Endodermal cell (in vitro differentiated cells): ENCODE measurements at regions not wholly inside any gene's neighbourhood (a gene's known extent, or its start where the extent isn't known, plus 50 kb on each side); places are given as distances from the start of the nearest gene placed in this dataset.

Experiments
- DNase-seq: peaks from one replicate; pipeline ENCODE4 v3.0.0-alpha.2; 2017
- H3K27ac ChIP-seq: 2 replicates; pipeline ENCODE4 v1.5.1; 2013; ENCODE audit warnings: mild to moderate bottlenecking, low read depth, low read length, moderate library complexity
- H3K27me3 ChIP-seq: 2 replicates; pipeline ENCODE4 v1.6.1; 2013; ENCODE audit warnings: mild to moderate bottlenecking, low read length, moderate library complexity; ENCODE audit not compliant: insufficient read depth, control insufficient read depth, poor library complexity, severe bottlenecking
- H3K36me3 ChIP-seq: 2 replicates; pipeline ENCODE4 v1.7.0; 2013; ENCODE audit warnings: mild to moderate bottlenecking, low read length, moderate library complexity; ENCODE audit not compliant: control insufficient read depth, insufficient read depth
- H3K4me1 ChIP-seq: one replicate; pipeline ENCODE4 v1.7.0; 2013; ENCODE audit warnings: low read length; ENCODE audit not compliant: control insufficient read depth, insufficient read depth
- H3K4me3 ChIP-seq: 2 replicates; pipeline ENCODE4 v1.5.1; 2013; ENCODE audit warnings: mild to moderate bottlenecking, low read length, moderate library complexity
- H3K9ac ChIP-seq: 2 replicates; pipeline ENCODE4 v1.6.1; 2013; ENCODE audit warnings: mild to moderate bottlenecking, low read length, moderate library complexity; ENCODE audit not compliant: poor library complexity, severe bottlenecking; ENCODE audit errors: extremely low read depth
- H3K9me3 ChIP-seq: 2 replicates; pipeline ENCODE4 v1.6.1; 2013; ENCODE audit warnings: mild to moderate bottlenecking, low read length, moderate library complexity; ENCODE audit not compliant: control insufficient read depth
- H3K27ac Mint-ChIP-seq: 2 replicates; pipeline ENCODE4 v1.8.0; 2020; ENCODE audit warnings: mixed read lengths
- H3K27me3 Mint-ChIP-seq: 2 replicates; pipeline ENCODE4 v1.8.0; 2021; ENCODE audit warnings: mild to moderate bottlenecking, mixed read lengths; ENCODE audit not compliant: insufficient read depth
- H3K36me3 Mint-ChIP-seq: 2 replicates; pipeline ENCODE4 v1.8.0; 2020; ENCODE audit warnings: low read depth, mixed read lengths
- H3K4me1 Mint-ChIP-seq: 2 replicates; pipeline ENCODE4 v1.8.0; 2020; ENCODE audit warnings: mixed read lengths
- H3K4me3 Mint-ChIP-seq: 2 replicates; pipeline ENCODE4 v1.8.0; 2020; ENCODE audit warnings: mild to moderate bottlenecking, moderate library complexity, mixed read lengths
- H3K9me3 Mint-ChIP-seq: 2 replicates; pipeline ENCODE4 v1.8.0; 2020; ENCODE audit warnings: mild to moderate bottlenecking, mixed read lengths
- WGBS, 2 experiments: methylation state at CpG; one replicate each; pipeline versions ENCODE4 v1.1.5 to v1.1.7; 2013; ENCODE audit warnings: missing lambda C conversion rate in 2 of 2, mixed read lengths in 1 of 2; ENCODE audit not compliant: insufficient coverage in 1 of 2, insufficient read length in 1 of 2; 5-methylcytosine and 5-hydroxymethylcytosine counted together
- TF ChIP-seq, protein P1 (sequence below): fragments of 200-600 bp; sonication (generic); conservative IDR thresholded peaks from 2 replicates; pipeline ENCODE4 v1.5.0; 2021; ENCODE audit warnings: antibody characterized with exemption, mild to moderate bottlenecking

DNA sequence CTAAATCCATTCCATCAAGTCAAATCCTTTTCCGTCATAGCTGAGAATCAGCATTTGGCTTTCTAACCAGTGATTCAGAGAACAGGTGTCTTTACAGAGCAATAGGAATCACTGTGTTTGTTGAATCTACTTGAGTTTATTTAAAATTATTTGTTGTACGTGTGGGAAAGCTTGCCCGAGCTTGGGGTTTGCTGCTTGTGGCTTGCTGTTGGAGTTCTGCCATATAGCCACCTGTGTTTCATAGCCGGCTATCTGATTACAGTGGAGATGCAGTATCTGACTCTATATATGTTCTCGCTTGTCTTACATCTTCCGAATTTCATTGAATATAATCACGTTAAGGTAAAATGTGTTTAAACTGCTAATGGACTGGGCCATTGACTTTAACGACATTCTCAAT, 274.3 kb upstream of the MKI67 start:
- Histone ChIP-seq H3K27ac (no peak overlapping the region), H3K4me3 (no peak overlapping the region), H3K9ac (no peak overlapping the region), H3K4me1 (no peaks in the 10 kb centered on the region), H3K27me3 (no peaks in the 10 kb centered on the region), H3K9me3 (no peaks in the 10 kb centered on the region), H3K36me3 (no peaks in the 10 kb centered on the region)
- H3K4me1 Mint-ChIP-seq, result no peaks in the 10 kb centered on the region
- H3K27me3 Mint-ChIP-seq, result no peaks in the 10 kb centered on the region
- peaks cover 12% of the 10 kb centered on the region for H3K9me3 Mint-ChIP-seq
- TF ChIP-seq, protein P1, sequence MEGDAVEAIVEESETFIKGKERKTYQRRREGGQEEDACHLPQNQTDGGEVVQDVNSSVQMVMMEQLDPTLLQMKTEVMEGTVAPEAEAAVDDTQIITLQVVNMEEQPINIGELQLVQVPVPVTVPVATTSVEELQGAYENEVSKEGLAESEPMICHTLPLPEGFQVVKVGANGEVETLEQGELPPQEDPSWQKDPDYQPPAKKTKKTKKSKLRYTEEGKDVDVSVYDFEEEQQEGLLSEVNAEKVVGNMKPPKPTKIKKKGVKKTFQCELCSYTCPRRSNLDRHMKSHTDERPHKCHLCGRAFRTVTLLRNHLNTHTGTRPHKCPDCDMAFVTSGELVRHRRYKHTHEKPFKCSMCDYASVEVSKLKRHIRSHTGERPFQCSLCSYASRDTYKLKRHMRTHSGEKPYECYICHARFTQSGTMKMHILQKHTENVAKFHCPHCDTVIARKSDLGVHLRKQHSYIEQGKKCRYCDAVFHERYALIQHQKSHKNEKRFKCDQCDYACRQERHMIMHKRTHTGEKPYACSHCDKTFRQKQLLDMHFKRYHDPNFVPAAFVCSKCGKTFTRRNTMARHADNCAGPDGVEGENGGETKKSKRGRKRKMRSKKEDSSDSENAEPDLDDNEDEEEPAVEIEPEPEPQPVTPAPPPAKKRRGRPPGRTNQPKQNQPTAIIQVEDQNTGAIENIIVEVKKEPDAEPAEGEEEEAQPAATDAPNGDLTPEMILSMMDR, result no peak
- 83 to 84% methylated on average over 5 to 8 of the region's 8 CpGs for WGBS, 2 experiments
- no peak overlapping the region for H3K27ac Mint-ChIP-seq
- H3K4me3 Mint-ChIP-seq, result no peak overlapping the region
- H3K36me3 Mint-ChIP-seq, result no peaks in the 10 kb centered on the region
- DNase-seq, result peak; percentile 1

DNA sequence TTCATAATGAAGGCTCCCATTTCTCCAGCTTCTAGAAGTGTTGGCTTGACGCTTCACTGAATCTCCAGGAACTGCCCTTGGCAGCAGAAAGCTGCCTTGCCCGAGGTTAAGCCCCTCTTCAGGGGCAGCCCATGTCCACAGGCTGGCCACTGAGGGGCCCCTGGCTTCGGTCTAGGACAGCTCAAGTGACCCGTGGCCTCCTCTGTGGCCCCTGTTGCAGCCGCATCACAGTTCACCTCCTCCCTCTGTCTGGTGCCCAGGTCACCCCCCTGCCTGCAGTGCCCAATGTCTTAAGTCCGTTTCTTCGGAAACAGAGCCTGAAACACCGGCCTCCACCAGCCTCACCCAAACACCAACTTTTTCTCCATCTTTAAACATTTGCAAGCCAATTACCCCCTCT, 279.2 kb upstream of the MKI67 start:
- Histone ChIP-seq H3K9me3 (no peaks in the 10 kb centered on the region), H3K27me3 (no peaks in the 10 kb centered on the region), H3K36me3 (no peaks in the 10 kb centered on the region), H3K4me1 (no peaks in the 10 kb centered on the region), H3K27ac (no peak overlapping the region), H3K4me3 (no peak overlapping the region), H3K9ac (no peak overlapping the region)
- peaks cover 12% of the 10 kb centered on the region for H3K9me3 Mint-ChIP-seq
- TF ChIP-seq, protein P1, result no peak
- DNase-seq, result no peak
- H3K27ac Mint-ChIP-seq, result no peak overlapping the region
- H3K4me3 Mint-ChIP-seq, result no peak overlapping the region
- WGBS, 2 experiments, result 86 to 93% methylated on average over 6 to 8 of the region's 8 CpGs
- H3K4me1 Mint-ChIP-seq, result no peaks in the 10 kb centered on the region
- H3K27me3 Mint-ChIP-seq, result no peaks in the 10 kb centered on the region
- no peaks in the 10 kb centered on the region for H3K36me3 Mint-ChIP-seq

DNA sequence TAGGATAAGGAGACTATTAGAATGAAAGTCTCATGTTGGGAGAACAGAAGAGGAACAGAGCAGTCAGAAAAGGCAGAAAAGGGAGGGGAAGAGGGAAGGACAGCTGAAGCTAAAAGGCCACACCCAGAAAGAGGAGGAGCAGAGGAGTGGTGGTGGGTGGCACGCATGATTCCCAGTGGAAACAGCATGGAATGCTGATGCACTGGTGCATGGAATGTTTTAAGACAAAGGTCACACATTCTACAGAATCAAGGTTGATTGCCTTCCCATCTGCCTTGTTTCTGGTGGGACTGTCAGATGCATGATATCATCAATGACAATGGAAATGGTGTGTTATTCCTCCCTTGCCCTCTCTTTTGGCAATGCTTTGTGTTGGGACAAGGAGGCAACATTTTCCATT, 285.4 kb upstream of the MKI67 start:
- Mint-ChIP-seq H3K4me3 (no peak overlapping the region), H3K9me3 (no peaks in the 10 kb centered on the region), H3K4me1 (peaks cover 4% of the 10 kb centered on the region), H3K27me3 (no peaks in the 10 kb centered on the region), H3K36me3 (no peaks in the 10 kb centered on the region), H3K27ac (no peak overlapping the region)
- H3K9ac ChIP-seq, result no peak overlapping the region
- peak; percentile 44 for DNase-seq
- H3K27ac ChIP-seq, result no peak overlapping the region
- no peak overlapping the region for H3K4me3 ChIP-seq
- TF ChIP-seq, protein P1, result no peak
- no peaks in the 10 kb centered on the region for H3K4me1 ChIP-seq
- no peaks in the 10 kb centered on the region for H3K36me3 ChIP-seq
- WGBS, 2 experiments, result 71 to 73% methylated on average over 1 of the region's 1 CpG
- no peaks in the 10 kb centered on the region for H3K9me3 ChIP-seq
- H3K27me3 ChIP-seq, result no peaks in the 10 kb centered on the region
